Stimulated activated CD8-positive, alpha-beta memory T cell treated with anti-CD3 and anti-CD28 coated beads, Interleukin-2, amount 100 ng/mL, for 48 hours (primary cell): ENCODE measurements at regions not wholly inside any gene's neighbourhood (a gene's known extent, or its start where the extent isn't known, plus 50 kb on each side); places are given as distances from the start of the nearest gene placed in this dataset.
"Not testable (repeated sequence)": the region's sequence is repeated elsewhere in the genome, so short reads cannot be mapped to it uniquely, and the experiment has no call there.

ENCODE experiments used
- DNase-seq, 2 donors: peaks; one replicate each; pipeline ENCODE4 v3.0.0-alpha.2; 2020; ENCODE audit warnings: low read depth in 2 of 2

- DNase-seq, result no peak
Observed at GRCh38 chr13:108077284-108077683, 138.1 kb downstream of the LIG4 start.

GRCh38 chr13:108074429-108074828, 140.9 kb downstream of the LIG4 start:
- not testable (repeated sequence) for DNase-seq

GRCh38 chr13:108070925-108071324, 144.4 kb downstream of the LIG4 start:
- no peak for DNase-seq

- DNase-seq, result no peak
Observed at GRCh38 chr13:108070491-108070890, 144.8 kb downstream of the LIG4 start.

GRCh38 chr13:108069521-108070210, 145.7 kb downstream of the LIG4 start:
- no peak for DNase-seq

- not testable (repeated sequence) for DNase-seq
Observed at GRCh38 chr13:108064372-108064771, 151.0 kb downstream of the LIG4 start.

GRCh38 chr13:108060111-108060510, 155.2 kb downstream of the LIG4 start:
- no peak for DNase-seq

GRCh38 chr13:108056278-108056677, 159.1 kb downstream of the LIG4 start:
- DNase-seq, result no peak

GRCh38 chr13:108049211-108049610, 166.1 kb downstream of the LIG4 start:
- no peak for DNase-seq

- no peak for DNase-seq
Observed at GRCh38 chr13:108044954-108045353, 170.4 kb downstream of the LIG4 start.

GRCh38 chr13:108042866-108043265, 172.5 kb downstream of the LIG4 start:
- not testable (repeated sequence) for DNase-seq

- no peak for DNase-seq
Observed at GRCh38 chr13:108037348-108037747, 178.0 kb downstream of the LIG4 start.

GRCh38 chr13:108036411-108036932, 178.9 kb downstream of the LIG4 start:
- DNase-seq, result no peak

GRCh38 chr13:108034909-108035410, 180.4 kb downstream of the LIG4 start:
- DNase-seq, result no peak

GRCh38 chr13:108033800-108034707, 181.3 kb downstream of the LIG4 start:
- no peak for DNase-seq

- DNase-seq, result no peak
Observed at GRCh38 chr13:108031865-108032264, 183.5 kb downstream of the LIG4 start.

GRCh38 chr13:108030769-108031168, 184.6 kb downstream of the LIG4 start:
- no peak for DNase-seq

- no peak for DNase-seq
Observed at GRCh38 chr13:108026680-108027410, 188.5 kb downstream of the LIG4 start.

- no peak for DNase-seq
Observed at GRCh38 chr13:108020027-108020426, 195.3 kb downstream of the LIG4 start.

GRCh38 chr13:108018371-108018870, 196.9 kb downstream of the LIG4 start:
- no peak for DNase-seq

- no peak for DNase-seq
Observed at GRCh38 chr13:108006619-108007018, 208.7 kb downstream of the LIG4 start.

GRCh38 chr13:108005231-108005630, 210.1 kb downstream of the LIG4 start:
- DNase-seq, result no peak
